ENCODE measurements at regions not wholly inside any gene's neighbourhood (a gene's known extent, or its start where the extent isn't known, plus 50 kb on each side); places are given as distances from the start of the nearest gene placed in this dataset.

- no peak for FAIRE-seq
- intact Hi-C loops (cut with micrococcal nuclease; ENCODE audit: unreplicated experiment), result loop anchor here (2.0 kb wide), 2 partner anchors 106 to 274 kb away; no protein-coding TSS in a partner anchor
These were observed 187.8 kb upstream of the MEX3C start for GRCh38 chr18:51385270-51385669.

More at GRCh38 chr18:51385270-51385669, 187.8 kb upstream of the MEX3C start:
- in situ Hi-C loops (cut with HindIII; ENCODE audit: extremely low pct_ligation_motif_present, low pct_unique_long_range_greater_than_20kb), result loop anchor here (10.0 kb wide), 1 partner anchor 110 kb away; no protein-coding TSS in a partner anchor
- ATAC-seq, result no peak
- no peaks in the 10 kb centered on the region for H3K36me3 ChIP-seq (replicated peaks in 1 of 2; ENCODE audit: control insufficient read depth in 1 of 2, insufficient read depth in 2 of 2, low read length in 2 of 2)
- no peak overlapping the region for H3K27ac ChIP-seq (ENCODE audit: extremely low read length, insufficient read depth, low read length)
- H3K4me3 ChIP-seq (replicated peaks in 1 of 3; ENCODE audit: insufficient read depth in 1 of 3, low read depth in 2 of 3, low read length in 3 of 3), result no peak overlapping the region
- no peaks in the 10 kb centered on the region for H3K9me3 ChIP-seq (ENCODE audit: low read length)
- H3K27me3 ChIP-seq (ENCODE audit: control insufficient read depth in 1 of 2, insufficient read depth in 2 of 2, low read length in 2 of 2), result no peaks in the 10 kb centered on the region
- BruUV-seq (replicated peaks), result no TSS peak
- no peaks in the 10 kb centered on the region for H3K79me2 ChIP-seq (ENCODE audit: insufficient read depth, low read length)
- CTCF ChIA-PET (ENCODE audit: low intra/inter-chr PET ratio, low total read pairs), result interaction anchor here (1.0 to 1.5 kb wide), 3 partner anchors 107 to 275 kb away, joined by 4 to 8 read pairs (median 6); no protein-coding TSS in a partner anchor
- H3K9ac ChIP-seq (ENCODE audit: insufficient read depth, low read depth, low read length), result no peak overlapping the region
- 25% methylated on average over 2 of the region's 2 CpGs for WGBS (ENCODE audit: low lambda C conversion rate)
- DNase-seq (ENCODE audit: low spot score), result no peak
- no peaks in the 10 kb centered on the region for H4K20me1 ChIP-seq (ENCODE audit: insufficient read depth, low read length)
- POLR2A ChIA-PET, result no interaction called here
- no peak overlapping the region for H3K4me2 ChIP-seq (ENCODE audit: low read depth, low read length)
- TF ChIP-seq GABPA (IDR thresholded peaks at IDR 0.05; ENCODE audit: low read depth, low read length), result no peak
- no peak for TF ChIP-seq GABPA (CRISPR knock-in tag; IDR thresholded peaks at IDR 0.05; ENCODE audit: low read depth)
- no peak for TF ChIP-seq PHB2 (IDR thresholded peaks at IDR 0.05; ENCODE audit: partially characterized antibody)
- no peak for TF ChIP-seq IKZF1 (IDR thresholded peaks at IDR 0.05)
- TF ChIP-seq BRD4 (CRISPR knock-in tag; IDR thresholded peaks at IDR 0.05), result no peak
- TF ChIP-seq GPBP1L1 (CRISPR knock-in tag; IDR thresholded peaks at IDR 0.05), result no peak
- no peak for TF ChIP-seq SMC3 (IDR thresholded peaks at IDR 0.05; ENCODE audit: low read length)
- TF ChIP-seq ZBTB44 (CRISPR knock-in tag; IDR thresholded peaks at IDR 0.05), result no peak
- no peak for TF ChIP-seq RFXANK (CRISPR knock-in tag; IDR thresholded peaks at IDR 0.05)
- TF ChIP-seq ZNF280B (CRISPR knock-in tag; IDR thresholded peaks at IDR 0.05; ENCODE audit: borderline replicate concordance), result no peak
- no peak for TF ChIP-seq ZNF224 (CRISPR knock-in tag; IDR thresholded peaks at IDR 0.05)
- TF ChIP-seq PRMT3 (CRISPR knock-in tag; IDR thresholded peaks at IDR 0.05; ENCODE audit: borderline replicate concordance, low read depth), result no peak
- no peak for TF ChIP-seq SALL1 (CRISPR knock-in tag; IDR thresholded peaks at IDR 0.05)
- TF ChIP-seq ZNF263 (CRISPR knock-in tag; IDR thresholded peaks at IDR 0.05), result no peak
- no peak for TF ChIP-seq ZSCAN9 (CRISPR knock-in tag; IDR thresholded peaks at IDR 0.05; ENCODE audit: borderline replicate concordance)
- TF ChIP-seq GTF3A (CRISPR knock-in tag; conservative IDR thresholded peaks at IDR 0.05), result no peak
- no peak for TF ChIP-seq ZNF563 (CRISPR knock-in tag; IDR thresholded peaks at IDR 0.05)
- no peak for TF ChIP-seq ZNF652 (CRISPR knock-in tag; IDR thresholded peaks at IDR 0.05; ENCODE audit: borderline replicate concordance, low read depth)
- no peak overlapping the region for H2AFZ ChIP-seq (ENCODE audit: low read length)
- H3K4me1 ChIP-seq (ENCODE audit: insufficient read depth, low read length), result no peaks in the 10 kb centered on the region

Data from HepG2 (cell line).